ENCODE measurements at regions not wholly inside any gene's neighbourhood (a gene's known extent, or its start where the extent isn't known, plus 50 kb on each side); places are given as distances from the start of the nearest gene placed in this dataset.

DNA sequence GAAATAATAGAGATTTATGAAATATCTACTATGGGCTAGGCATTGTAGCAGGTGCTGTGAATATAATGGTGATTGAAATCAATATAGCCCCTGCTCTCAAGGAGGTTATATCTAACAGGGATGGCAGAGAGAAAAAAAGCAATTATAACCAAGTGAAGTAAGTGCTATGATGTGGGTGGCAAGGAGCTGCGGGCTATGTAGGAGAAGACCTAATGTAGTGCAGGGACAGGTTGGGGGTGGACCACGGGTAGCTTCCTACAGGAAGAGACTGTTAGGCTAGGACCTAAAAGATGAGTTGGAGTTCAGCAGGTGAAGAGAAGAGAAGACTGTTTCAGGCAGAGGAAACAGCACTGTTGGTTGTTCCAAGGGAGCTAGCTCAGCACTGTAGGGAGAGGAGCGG, 311.0 kb downstream of the KCNRG start:
- no peak for DNase-seq

DNA sequence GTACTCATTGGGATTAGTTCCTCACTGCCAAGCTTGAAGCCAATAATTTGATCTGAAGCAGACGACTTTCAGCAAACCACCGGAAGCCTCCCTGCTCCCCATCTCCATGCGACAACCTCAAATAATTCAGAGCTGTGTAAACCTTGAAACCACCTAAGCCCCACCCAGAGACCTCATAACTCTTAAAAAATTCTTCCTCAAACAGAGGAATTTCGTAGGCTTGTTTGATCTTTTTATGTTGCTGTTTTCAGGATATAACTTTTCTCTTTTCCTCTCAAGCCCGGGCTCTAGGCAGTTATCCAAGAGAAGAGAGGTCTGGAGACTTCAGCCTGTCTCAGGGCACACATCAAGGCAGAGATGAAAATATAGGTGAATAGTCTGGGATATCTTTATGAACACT, 311.6 kb downstream of the KCNRG start:
- no peak for DNase-seq

DNA sequence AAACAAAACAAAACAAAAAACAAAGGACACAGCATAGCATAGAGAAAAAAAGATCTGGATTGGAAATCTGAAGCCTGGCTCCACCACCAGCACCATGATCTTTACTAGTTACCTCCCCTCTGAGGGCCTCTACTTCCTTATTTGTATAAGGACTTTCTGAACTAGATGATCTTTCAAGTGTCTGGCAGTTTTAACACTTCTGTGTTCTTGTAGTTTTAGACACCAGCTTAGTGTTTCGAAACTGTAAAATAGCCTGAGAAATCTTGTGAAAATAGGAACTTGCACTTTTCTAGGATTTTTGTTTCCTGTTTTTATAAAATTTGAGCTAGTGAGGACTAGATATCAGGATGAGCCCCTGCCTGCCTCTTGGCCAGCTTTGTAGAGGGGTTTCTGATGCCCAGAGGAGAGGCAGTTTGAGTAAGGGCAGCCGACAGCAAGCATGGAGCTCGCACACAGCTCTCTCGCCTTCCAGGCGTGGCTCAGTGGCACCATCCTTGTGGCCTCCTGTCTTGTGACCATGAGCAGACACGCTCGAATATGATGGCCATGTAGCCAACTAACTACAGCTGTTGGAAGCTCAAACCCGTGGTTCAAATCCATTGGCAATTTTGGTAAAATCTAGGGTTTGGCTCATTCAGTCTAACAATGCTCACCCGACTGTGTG, 319.0 kb downstream of the KCNRG start:
- DNase-seq: no peak

DNA sequence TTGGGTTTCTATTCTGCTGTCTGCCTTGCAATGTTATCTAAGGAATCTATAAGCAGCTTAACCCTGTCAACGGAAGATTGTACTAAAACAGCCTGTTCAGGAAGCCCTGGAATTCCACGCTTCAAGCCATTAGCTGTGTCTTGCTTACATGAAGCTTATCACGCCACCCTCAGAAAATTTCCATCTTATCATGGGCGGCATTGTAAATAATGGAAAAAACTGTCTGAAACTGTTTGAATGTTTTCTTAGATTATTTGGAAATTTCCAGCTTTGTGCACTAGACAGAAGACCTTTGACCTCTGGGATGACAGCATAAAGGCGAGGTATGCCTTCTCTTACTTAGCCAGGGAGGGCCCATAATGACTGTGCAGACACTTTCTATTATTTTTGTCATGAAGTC, 319.7 kb downstream of the KCNRG start:
- no peak for DNase-seq

DNA sequence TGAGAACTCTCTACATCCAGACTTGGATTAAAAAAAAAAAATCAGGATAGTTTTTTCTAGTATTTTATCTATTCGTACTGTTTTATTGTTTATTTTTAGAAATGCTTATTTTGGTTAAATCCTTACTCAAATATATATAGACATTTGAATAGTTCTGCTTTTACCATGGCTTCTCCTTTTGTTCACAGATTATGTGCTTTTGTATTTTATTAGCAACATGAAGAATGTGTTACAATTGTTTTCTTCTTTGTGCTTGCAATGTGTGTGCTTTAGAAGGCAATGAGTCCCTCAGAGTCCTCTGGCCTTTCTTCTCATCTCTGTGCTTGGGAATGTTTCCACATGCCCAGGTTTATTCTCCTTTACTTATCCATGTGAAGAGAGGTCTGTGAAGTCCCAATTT, 324.0 kb downstream of the KCNRG start:
- no peak for DNase-seq

DNA sequence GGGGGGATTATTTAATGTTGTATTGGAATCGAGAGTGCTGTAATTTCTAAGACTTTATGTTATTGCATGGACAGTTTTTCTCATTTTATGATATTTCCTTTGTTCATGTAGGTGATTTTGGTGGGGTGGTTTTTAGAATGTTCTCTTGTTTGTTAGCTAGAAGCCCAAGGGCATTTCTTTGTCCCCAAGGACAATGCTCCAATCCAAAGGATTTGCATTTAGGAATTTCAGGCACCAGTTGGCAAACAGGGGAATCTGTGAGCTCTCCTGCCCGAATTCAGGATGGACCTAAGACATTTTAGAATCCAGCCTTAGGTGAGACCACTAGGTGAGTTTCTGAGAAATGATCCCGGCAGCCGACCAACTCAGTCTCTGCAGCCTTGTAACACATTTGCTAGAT, 324.9 kb downstream of the KCNRG start:
- DNase-seq: no peak

DNA sequence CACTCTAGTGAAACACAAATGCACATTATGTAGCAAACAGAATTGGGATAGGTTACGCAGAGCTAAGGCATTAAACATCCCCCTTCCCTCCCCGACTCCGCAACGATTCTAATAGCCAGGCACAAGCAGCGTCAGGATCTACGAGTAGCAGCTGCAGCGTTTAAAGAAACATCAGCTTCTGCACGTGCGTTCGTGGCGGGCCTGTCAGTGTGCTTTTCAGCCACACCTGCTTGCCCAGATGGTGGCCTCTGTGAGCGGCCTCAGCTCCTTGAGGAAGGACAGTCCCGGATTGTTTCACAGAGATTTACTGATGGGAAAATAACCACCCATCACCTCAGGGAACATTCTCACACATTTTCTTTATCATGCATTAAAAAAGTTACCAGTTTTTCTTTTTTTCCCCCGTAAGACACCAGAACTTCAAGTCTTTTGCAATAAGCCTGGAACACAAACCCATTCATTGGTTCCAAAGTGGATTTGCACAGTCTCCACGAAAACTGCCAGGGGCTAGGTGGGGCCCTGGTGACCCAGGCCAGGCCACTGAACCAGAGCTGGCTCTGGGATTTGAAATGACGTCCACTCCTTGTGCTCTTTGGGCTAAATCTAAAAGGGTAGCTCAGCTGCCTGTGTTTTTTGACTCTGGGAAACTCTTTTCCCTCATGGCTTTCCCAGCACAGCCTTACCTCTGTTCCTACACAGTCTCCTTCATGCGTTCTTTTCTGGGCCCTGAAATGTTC, 325.5 kb downstream of the KCNRG start:
- peak; percentile 62 for DNase-seq

DNA sequence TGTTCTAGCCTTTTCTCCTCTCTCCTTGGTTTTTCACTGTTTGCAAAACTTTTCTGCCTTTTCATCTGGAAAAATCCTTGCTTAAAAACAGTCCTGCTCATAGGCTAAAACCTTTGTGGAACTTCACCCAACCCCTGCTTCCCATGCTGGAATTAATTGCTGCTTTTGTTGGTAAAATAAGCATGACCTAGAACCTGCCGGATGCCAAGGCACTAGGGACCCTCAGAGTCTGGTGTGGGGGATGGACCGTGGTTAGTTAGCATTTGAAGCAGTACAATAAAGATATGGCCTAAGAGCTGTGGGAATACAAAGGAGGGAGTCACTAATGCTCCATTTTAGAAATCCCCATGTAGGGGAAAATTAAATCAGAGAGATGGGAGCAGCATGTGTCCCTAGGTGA, 326.3 kb downstream of the KCNRG start:
- DNase-seq: no peak

DNA sequence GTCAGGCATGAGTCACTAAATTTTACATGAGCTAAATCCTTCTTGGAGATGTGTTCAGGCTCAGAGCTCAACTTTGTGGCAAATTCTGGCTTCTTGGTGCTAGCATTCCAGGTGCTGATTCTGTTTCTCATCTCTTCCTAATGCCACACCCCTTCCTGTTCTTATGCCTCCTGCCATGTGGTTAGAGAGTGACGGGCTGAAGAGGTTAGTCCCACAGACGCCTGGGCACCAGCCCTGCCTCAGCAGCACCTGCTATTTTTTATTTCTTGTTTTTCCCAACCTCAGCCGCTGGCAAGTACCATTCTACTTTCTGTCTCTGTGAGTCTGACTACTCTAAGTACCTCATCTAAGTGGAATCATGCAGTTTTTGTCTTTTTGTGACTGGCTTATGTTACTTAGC, 329.5 kb downstream of the KCNRG start:
- no peak for DNase-seq

DNA sequence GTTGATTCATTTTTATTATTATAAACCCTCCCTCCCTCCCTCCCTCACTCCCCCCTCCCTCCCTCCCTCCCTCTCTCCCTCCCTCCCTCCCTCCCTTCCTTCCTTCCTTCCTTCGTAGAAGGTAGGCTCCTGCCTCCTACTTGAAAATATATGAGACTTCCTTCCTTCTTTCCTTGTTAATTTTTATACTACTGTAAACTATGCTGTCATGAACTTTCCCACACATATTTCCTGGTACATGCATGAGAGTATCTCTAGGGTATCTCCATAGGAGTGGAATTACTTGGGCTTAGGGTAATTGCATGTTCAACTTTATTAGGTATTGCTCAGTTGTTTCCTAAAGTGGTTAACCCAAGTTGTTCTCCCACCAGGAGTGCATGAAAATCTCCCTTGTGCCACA, 330.6 kb downstream of the KCNRG start:
- DNase-seq: no peak

DNA sequence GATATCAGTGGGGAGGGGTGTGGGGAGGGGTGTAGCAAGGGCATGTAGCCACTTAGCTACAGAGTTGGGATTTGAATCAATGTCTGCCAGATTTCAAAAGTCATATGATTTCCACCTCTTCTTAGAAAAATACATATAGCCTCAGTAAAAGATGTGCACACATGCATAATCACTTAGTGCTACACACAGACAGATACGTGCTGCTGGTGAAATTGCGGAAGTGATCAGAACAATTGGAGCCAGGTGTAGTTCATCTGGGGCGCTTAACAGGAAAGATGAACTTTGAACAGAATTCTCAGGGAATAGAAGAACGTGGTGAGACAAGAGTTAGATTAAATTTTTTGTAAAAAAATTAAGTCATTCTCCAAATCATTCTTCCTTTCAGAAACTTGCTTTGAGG, 333.1 kb downstream of the KCNRG start:
- DNase-seq: no peak

DNA sequence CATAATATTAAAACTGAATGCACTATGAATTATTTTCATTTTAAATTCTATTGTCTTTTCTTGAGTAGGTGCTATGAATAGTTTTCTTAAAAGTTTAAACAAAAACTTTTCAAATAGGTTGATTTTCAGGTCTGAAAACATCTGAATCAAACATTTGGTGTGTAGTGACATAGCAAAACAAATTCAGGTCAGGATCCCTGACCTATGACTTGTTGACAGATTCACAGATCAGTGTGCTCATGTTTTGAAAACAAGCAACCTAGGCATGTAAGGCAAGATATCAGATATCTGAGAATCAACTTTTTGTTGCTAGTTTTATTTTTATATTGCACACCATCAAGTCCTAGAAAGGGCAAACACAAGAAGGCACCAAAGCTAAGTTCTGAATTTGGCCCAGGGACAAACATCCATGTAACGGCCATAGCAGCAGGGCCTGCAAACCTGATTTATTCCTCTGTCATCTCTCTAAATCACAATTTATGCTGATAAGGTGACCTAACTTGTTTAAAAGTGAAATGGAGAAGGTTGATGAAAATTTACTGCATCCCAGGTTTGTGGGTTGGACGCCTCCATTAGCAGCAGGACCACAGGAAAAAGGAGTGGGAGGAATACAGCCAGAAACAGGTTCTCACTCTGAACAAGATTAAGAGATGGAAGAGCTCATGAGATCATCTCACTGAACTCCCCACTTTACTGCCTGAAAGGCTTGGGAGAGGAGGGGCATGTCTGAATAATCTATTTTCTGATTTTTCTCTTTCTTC, 337.7 kb downstream of the KCNRG start:
- no peak for DNase-seq

DNA sequence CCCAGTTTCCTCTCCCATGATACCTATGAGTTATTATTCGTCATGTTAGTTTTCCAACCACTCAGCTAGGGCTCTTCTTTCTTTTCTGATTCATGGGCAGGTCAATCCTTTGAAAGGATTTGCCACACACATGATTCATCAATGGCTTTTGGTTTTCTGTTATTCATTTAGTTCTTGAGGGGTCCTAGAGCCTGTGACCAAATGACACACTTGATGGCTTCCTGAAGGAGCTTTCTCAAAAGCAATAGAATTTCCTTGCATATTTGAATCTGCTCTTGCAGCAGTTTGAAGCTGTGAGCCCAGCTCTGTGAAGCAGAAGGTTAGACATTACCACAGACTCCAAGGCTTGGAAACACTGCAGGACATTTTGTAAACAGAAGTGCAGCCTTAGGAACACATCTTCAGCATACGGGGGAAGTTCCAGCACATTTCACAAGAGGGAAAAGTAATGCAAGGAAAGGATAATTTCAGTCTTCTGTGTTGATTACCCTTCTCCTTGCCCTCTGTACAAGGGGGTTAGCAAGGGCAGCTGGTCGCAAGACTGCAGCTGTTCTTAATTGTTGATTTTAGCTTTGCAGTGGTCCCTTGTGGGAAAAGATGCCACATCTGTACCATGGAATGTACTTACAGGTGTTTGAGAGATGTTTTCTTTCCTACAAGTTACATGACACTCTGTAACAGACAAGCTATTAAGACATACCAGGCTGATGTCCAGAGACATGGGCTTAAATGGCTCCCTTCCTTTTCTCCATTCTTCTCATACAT, 338.6 kb downstream of the KCNRG start:
- no peak for DNase-seq

DNA sequence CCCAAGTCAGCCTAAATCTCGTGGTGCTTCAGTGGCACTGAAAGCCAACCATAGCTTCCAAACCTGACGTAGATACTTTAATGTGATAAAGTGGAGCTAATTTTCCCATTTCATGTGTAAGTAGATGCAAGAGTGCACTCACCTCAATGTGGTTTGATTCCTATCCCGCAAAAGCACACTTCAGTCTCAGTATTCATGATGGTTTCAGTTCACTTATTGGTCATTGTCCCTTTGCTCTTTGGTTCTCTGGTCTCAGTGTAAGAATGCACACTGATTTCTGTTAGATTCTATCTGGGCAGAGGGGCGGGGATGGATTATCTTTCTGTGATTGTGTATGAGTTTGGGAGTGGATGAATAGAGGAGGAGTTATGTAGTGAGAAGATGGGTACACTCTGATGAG, 340.6 kb downstream of the KCNRG start:
- DNase-seq: no peak

DNA sequence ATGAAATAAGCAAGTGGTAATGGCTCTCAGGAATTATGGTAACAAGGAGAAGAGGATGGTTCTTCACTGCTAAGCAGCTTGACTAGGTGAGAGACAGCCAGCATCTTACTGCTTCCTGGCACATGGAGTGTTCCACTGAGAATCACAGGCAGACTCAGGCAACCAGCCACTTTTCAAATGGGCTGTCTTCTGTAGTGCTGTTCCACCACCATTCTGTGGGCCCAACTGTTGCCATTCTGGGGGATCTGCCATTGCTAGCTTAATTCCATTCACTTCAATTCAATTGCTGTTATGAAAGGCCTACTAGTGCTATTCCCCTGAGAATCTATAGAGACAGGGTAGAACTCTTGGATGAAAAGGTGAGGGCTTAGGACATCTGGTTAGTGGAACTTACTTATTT, 341.9 kb downstream of the KCNRG start:
- DNase-seq: no peak

DNA sequence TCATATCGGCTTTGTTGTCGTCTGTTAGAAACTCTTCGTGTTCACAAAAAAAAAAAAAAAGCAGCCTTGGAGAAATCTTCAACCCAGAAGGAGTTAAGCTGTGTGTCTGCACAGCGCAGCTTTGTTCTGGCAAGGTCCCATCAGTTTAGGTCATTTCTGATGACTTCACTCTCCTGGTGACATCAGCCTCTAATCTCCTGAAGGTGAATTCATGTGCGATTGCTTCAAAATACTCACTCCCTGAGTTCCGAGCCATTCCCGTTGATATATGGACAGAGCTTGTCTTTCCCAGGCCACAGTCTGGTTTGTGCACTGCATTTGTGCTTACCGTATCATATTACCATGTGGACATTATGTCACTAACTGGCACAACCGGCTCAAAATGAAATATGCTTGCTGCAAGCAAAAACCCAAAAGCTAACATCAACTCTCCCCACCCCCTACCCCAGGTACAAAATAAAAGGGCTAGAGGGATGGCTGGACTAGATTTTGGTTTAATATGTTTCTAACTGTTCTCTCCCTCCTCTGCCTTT, 342.4 kb downstream of the KCNRG start:
- DNase-seq: no peak

DNA sequence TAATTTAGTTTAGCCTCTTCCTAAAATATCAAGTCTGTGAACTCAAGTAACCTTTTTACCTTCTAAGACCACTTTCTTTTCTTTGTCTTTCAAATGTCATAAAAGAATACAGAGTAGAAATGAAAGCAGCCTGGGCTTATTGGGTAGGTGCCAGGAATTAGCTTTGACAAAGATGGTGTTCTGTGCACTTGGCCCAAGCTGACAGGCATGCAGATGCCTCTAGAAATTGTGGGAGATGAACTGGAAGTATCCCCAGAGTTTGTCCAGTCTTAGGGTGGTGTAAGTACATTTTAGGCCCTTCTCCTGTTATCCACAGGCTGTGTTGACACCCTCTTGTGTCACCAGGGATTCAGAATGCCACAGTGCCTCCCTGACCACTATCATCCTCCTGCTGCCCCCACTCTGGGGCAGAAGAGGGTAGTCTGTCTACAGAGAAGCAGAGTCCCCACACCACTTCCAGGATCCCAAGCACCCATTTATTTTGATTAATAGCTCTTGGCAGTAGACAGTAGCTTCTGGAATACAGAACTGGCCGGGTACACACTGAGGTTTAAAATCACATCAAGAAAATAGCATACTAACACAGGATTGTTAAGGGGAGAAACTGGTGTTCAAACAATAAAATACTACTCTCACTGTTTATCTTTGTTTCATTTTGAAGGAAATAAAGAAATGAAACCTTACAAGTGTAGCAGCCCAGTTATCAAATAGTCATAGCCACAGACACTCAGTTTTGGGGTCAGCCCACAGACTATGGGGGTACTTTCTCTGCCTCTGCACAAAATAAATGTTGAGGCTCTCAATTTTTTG, 343.2 kb downstream of the KCNRG start:
- no peak for DNase-seq

DNA sequence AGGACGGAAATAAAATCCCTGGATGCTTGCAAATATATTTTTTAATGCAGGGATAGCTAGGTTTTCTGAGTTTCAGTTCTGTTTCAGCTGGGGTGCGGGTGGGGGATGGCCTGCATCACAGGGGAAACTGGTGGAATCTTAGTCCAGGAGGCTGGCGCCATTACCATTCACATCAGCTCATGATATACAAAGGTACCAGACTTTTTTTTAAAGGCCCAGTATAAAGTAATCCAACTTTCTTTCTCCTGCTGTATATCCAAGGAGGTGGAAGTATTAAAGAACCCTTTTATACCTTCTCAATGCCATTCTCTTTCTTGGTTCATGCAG, 343.8 kb downstream of the KCNRG start:
- no peak for DNase-seq

DNA sequence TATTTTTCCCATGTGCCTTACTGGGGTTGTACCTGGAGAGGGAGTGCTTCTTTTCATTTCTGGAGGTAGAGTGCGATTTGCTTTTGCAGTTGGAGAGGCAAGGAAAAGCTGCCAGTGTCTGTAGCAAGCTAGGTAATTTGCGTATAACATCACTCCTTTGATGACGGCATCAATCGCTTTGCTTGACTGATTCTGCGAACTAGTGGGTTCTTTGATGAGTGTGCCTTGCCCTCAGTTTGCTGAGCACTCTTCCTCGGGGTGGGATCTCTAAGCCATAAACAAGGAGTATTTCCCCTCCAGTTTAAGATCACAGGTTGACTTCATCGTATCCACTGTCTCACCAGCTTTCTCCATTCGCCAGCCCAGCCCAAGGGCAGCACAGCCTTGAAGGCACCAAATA, 344.5 kb downstream of the KCNRG start:
- no peak for DNase-seq

DNA sequence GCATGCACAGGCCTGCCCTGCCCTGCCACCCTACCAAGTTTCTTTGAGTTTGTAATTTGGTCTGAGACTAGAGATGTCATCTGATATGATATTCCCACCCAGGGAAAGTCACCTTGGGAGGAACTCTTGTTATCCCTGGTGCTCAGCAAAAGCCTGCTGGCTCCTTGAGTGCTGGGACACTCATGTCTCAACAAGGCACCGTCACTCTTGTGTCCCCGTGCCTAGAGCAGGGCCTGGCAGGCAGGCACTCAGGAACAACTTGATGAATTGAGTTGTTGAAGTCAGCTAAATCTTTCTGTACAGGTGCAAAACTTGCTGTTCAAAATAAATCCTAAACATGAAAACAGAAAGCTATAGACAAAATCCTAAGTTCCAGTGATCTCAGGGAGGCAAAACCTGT, 345.4 kb downstream of the KCNRG start:
- DNase-seq: no peak

DNA sequence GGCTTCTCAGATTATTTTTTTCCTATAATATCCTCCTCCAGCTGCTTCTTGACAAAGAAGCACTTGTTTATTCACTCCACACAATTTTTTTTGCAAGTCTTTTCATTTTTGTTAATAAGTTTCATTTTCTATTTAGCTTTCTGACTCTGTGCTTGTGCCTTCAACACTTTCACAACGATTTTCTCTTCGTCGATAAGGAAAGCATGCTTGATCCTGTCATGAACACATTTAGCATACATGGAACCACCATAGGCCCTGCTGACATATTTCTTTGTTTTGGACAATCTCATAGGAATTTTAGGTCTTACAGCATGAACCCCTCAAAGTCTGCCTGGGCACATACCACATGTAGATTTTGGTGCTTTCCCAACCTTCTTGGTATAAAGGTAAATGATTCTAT, 346.0 kb downstream of the KCNRG start:
- no peak for DNase-seq

All from NCI-H524 treated with DMSO at 0.1 percent for 48 hours (cell line).